Endothelial cell (in vitro differentiated cells): ENCODE measurements at regions not wholly inside any gene's neighbourhood (a gene's known extent, or its start where the extent isn't known, plus 50 kb on each side); places are given as distances from the start of the nearest gene placed in this dataset.

Source experiments
- DNase-seq: peaks from one replicate; pipeline ENCODE4 v3.0.0; 2021; ENCODE audit warnings: low spot score
- H3K27ac Mint-ChIP-seq: one replicate; pipeline ENCODE4 v1.8.0; 2021; ENCODE audit warnings: mixed read lengths, inconsistent platforms; ENCODE audit not compliant: unreplicated experiment
- H3K27me3 Mint-ChIP-seq: one replicate; pipeline ENCODE4 v1.8.0; 2021; ENCODE audit warnings: mild to moderate bottlenecking, moderate library complexity, mixed read lengths, inconsistent platforms; ENCODE audit not compliant: unreplicated experiment
- H3K36me3 Mint-ChIP-seq: one replicate; pipeline ENCODE4 v1.8.0; 2021; ENCODE audit warnings: mild to moderate bottlenecking, low read depth, mixed read lengths, inconsistent platforms; ENCODE audit not compliant: unreplicated experiment
- H3K4me1 Mint-ChIP-seq: one replicate; pipeline ENCODE4 v1.8.0; 2021; ENCODE audit warnings: mild to moderate bottlenecking, mixed read lengths, inconsistent platforms; ENCODE audit not compliant: unreplicated experiment
- H3K4me3 Mint-ChIP-seq: one replicate; pipeline ENCODE4 v1.8.0; 2021; ENCODE audit warnings: mild to moderate bottlenecking, mixed read lengths, inconsistent platforms; ENCODE audit not compliant: unreplicated experiment
- H3K9me3 Mint-ChIP-seq: one replicate; pipeline ENCODE4 v1.8.0; 2021; ENCODE audit warnings: mixed read lengths, inconsistent platforms; ENCODE audit not compliant: unreplicated experiment
- TF ChIP-seq, protein P1 (sequence below): fragments of 200-600 bp; sonication (generic); IDR thresholded peaks from one replicate; pipeline ENCODE4 v1.5.0; 2021; ENCODE audit warnings: antibody characterized with exemption; ENCODE audit not compliant: unreplicated experiment

GRCh38 chr3:153038779-153039178, 123.2 kb upstream of the RAP2B start:
- Mint-ChIP-seq H3K27me3 (no peaks in the 10 kb centered on the region), H3K4me3 (no peak overlapping the region), H3K36me3 (no peaks in the 10 kb centered on the region), H3K4me1 (no peaks in the 10 kb centered on the region), H3K27ac (no peak overlapping the region), H3K9me3 (no peaks in the 10 kb centered on the region)
- DNase-seq = no peak
- TF ChIP-seq, protein P1, sequence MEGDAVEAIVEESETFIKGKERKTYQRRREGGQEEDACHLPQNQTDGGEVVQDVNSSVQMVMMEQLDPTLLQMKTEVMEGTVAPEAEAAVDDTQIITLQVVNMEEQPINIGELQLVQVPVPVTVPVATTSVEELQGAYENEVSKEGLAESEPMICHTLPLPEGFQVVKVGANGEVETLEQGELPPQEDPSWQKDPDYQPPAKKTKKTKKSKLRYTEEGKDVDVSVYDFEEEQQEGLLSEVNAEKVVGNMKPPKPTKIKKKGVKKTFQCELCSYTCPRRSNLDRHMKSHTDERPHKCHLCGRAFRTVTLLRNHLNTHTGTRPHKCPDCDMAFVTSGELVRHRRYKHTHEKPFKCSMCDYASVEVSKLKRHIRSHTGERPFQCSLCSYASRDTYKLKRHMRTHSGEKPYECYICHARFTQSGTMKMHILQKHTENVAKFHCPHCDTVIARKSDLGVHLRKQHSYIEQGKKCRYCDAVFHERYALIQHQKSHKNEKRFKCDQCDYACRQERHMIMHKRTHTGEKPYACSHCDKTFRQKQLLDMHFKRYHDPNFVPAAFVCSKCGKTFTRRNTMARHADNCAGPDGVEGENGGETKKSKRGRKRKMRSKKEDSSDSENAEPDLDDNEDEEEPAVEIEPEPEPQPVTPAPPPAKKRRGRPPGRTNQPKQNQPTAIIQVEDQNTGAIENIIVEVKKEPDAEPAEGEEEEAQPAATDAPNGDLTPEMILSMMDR = no peak

- no peaks in the 10 kb centered on the region for H3K9me3 Mint-ChIP-seq
- H3K4me3 Mint-ChIP-seq = no peak overlapping the region
- DNase-seq = no peak
- TF ChIP-seq, protein P1 = no peak
- H3K36me3 Mint-ChIP-seq = no peaks in the 10 kb centered on the region
- H3K4me1 Mint-ChIP-seq = no peaks in the 10 kb centered on the region
- H3K27ac Mint-ChIP-seq = no peak overlapping the region
- no peaks in the 10 kb centered on the region for H3K27me3 Mint-ChIP-seq
Measured at GRCh38 chr3:153041181-153041580, 120.8 kb upstream of the RAP2B start.

- Mint-ChIP-seq H3K27ac (no peak overlapping the region), H3K9me3 (no peaks in the 10 kb centered on the region), H3K27me3 (no peaks in the 10 kb centered on the region), H3K36me3 (no peaks in the 10 kb centered on the region), H3K4me1 (no peaks in the 10 kb centered on the region), H3K4me3 (no peak overlapping the region)
- TF ChIP-seq, protein P1 = no peak
- no peak for DNase-seq
Measured at GRCh38 chr3:153042088-153042487, 119.9 kb upstream of the RAP2B start.

- H3K36me3 Mint-ChIP-seq = no peaks in the 10 kb centered on the region
- TF ChIP-seq, protein P1 = no peak
- H3K27me3 Mint-ChIP-seq = no peaks in the 10 kb centered on the region
- H3K4me3 Mint-ChIP-seq = no peak overlapping the region
- no peaks in the 10 kb centered on the region for H3K4me1 Mint-ChIP-seq
- no peak for DNase-seq
- H3K27ac Mint-ChIP-seq = no peak overlapping the region
- no peaks in the 10 kb centered on the region for H3K9me3 Mint-ChIP-seq
Measured at GRCh38 chr3:153043729-153044328, 118.2 kb upstream of the RAP2B start.

DNA sequence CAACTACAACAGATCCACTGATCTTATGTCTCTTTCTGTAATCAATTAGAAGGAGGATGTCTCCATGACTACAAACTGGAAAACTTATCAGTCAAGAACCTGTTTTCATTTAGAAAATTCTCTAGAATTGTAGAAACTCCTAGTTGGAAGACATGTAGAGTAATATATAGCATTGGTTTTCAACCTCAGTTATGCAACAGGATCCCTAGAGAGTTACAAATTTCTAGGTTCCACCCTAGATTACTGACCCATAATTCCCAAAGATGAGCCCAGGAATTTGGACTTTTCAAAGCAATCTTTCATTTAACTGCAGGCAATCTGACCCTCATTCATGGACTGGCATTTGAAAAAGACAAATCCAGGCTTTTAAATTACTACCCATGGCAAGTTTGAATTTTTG, 116.9 kb upstream of the RAP2B start:
- no peak overlapping the region for H3K4me3 Mint-ChIP-seq
- TF ChIP-seq, protein P1 = no peak
- no peak for DNase-seq
- no peaks in the 10 kb centered on the region for H3K4me1 Mint-ChIP-seq
- no peaks in the 10 kb centered on the region for H3K36me3 Mint-ChIP-seq
- H3K27me3 Mint-ChIP-seq = no peaks in the 10 kb centered on the region
- no peaks in the 10 kb centered on the region for H3K9me3 Mint-ChIP-seq
- no peak overlapping the region for H3K27ac Mint-ChIP-seq
